PC-9 (cell line): ENCODE measurements at regions not wholly inside any gene's neighbourhood (a gene's known extent, or its start where the extent isn't known, plus 50 kb on each side); places are given as distances from the start of the nearest gene placed in this dataset.
"Not testable (repeated sequence)": the region's sequence is repeated elsewhere in the genome, so short reads cannot be mapped to it uniquely, and the experiment has no call there.

Experiments used
- BruUV-seq: library from RNA; stranded (reverse); fragments of 400-500 nt; replicated peaks from 2 replicates; lab custom pipeline; 2021; lab: Mats Ljungman, UMichigan
- CTCF ChIA-PET: fragments of 300-600 bp; sonication (Branson Sonifier 250); formaldehyde crosslinking; loops from one replicate; lab custom pipeline; 2022; ENCODE audit warnings: antibody characterized with exemption; lab: Charles Lee
- POLR2A ChIA-PET: fragments of 300-600 bp; sonication (Branson Sonifier 250); formaldehyde crosslinking; loops from one replicate; lab custom pipeline; 2022; ENCODE audit warnings: antibody characterized with exemption; ENCODE audit not compliant: unreplicated experiment; lab: Charles Lee
- DNase-seq, 2 experiments: peaks; one replicate each; pipeline versions ENCODE4 v3.0.0 to v3.0.0-alpha.2; 2015 to 2022; ENCODE audit warnings: mixed read lengths in 1 of 2
- H2AFZ ChIP-seq: fragments of 200-600 bp; sonication (generic); 2 replicates; pipeline ENCODE4 v1.8.1; 2017; ENCODE audit warnings: antibody characterized with exemption
- H3F3A ChIP-seq: fragments of 200-600 bp; sonication (generic); 2 replicates; pipeline ENCODE4 v1.8.1; 2017; ENCODE audit warnings: antibody characterized with exemption, mild to moderate bottlenecking, low read depth; ENCODE audit not compliant: insufficient read depth
- H3K27ac ChIP-seq: fragments of 200-600 bp; sonication (generic); 2 replicates; pipeline ENCODE4 v1.6.1; 2016; ENCODE audit warnings: mixed run types
- H3K27me3 ChIP-seq: fragments of 200-600 bp; sonication (generic); 2 replicates; pipeline ENCODE4 v1.6.1; 2016; ENCODE audit warnings: low read depth, mixed run types; ENCODE audit not compliant: insufficient read depth
- H3K36me3 ChIP-seq: fragments of 200-600 bp; sonication (generic); 2 replicates; pipeline ENCODE4 v1.6.1; 2016; ENCODE audit warnings: low read depth, mixed run types
- H3K4me1 ChIP-seq: fragments of 200-600 bp; sonication (generic); replicated peaks from 2 replicates; pipeline ENCODE4 v1.6.1; 2016; ENCODE audit warnings: mixed run types; ENCODE audit not compliant: insufficient read depth
- H3K4me2 ChIP-seq: fragments of 200-600 bp; sonication (generic); 2 replicates; pipeline ENCODE4 v1.6.1; 2017; ENCODE audit warnings: mixed run types
- H3K4me3 ChIP-seq: fragments of 200-600 bp; sonication (generic); 2 replicates; pipeline ENCODE4 v1.6.1; 2016; ENCODE audit warnings: mixed run types
- H3K79me2 ChIP-seq: fragments of 200-600 bp; sonication (generic); 2 replicates; pipeline ENCODE4 v1.6.1; 2017; ENCODE audit warnings: low read depth, mixed run types
- H3K9me2 ChIP-seq: fragments of 200-600 bp; sonication (generic); 2 replicates; pipeline ENCODE4 v1.8.1; 2017; ENCODE audit warnings: mild to moderate bottlenecking; ENCODE audit not compliant: insufficient read depth
- H3K9me3 ChIP-seq: fragments of 200-600 bp; sonication (generic); 2 replicates; pipeline ENCODE4 v1.8.1; 2016; ENCODE audit warnings: low read depth; ENCODE audit not compliant: insufficient read depth
- H4K20me1 ChIP-seq: fragments of 200-600 bp; sonication (generic); 2 replicates; pipeline ENCODE4 v1.8.1; 2017; ENCODE audit not compliant: insufficient read depth
- CTCF ChIP-seq: fragments of 200-600 bp; sonication (generic); conservative IDR thresholded peaks from 2 replicates; pipeline ENCODE4 v1.6.1; 2017; ENCODE audit warnings: mixed run types, antibody characterized with exemption, mild to moderate bottlenecking, moderate library complexity
- EZH2 ChIP-seq: fragments of 200-600 bp; sonication (generic); IDR thresholded peaks from 2 replicates; pipeline ENCODE4 v1.8.0; 2017; ENCODE audit warnings: antibody characterized with exemption, low read depth
- intact Hi-C: fragments of 100-400 bp; cut with micrococcal nuclease; formaldehyde crosslinking; loops from one replicate; pipeline ENCODE4 v1.10.0; 2022; ENCODE audit not compliant: unreplicated experiment

- Histone ChIP-seq H3K36me3 (no peaks in the 10 kb centered on the region), H2AFZ (no peak overlapping the region), H4K20me1 (no peaks in the 10 kb centered on the region), H3K9me3 (no peaks in the 10 kb centered on the region), H3K4me3 (no peak overlapping the region), H3K27me3 (no peaks in the 10 kb centered on the region), H3K27ac (no peak overlapping the region), H3K79me2 (no peaks in the 10 kb centered on the region), H3F3A (no peaks in the 10 kb centered on the region), H3K4me1 (no peaks in the 10 kb centered on the region), H3K9me2 (no peaks in the 10 kb centered on the region), H3K4me2 (no peak overlapping the region)
- ChIA-PET CTCF (no interaction called here), POLR2A (no interaction called here)
- BruUV-seq: no TSS peak
- no peak for DNase-seq
- no peak for TF ChIP-seq EZH2
- no peak for TF ChIP-seq CTCF
- intact Hi-C loops: no loop called here
These were observed 468.2 kb upstream of the CCDC196 start for GRCh38 chr14:66017927-66018326.

- no peaks in the 10 kb centered on the region for H3F3A ChIP-seq
- BruUV-seq: no TSS peak
- no peak overlapping the region for H2AFZ ChIP-seq
- no peaks in the 10 kb centered on the region for H3K4me1 ChIP-seq
- CTCF ChIA-PET: no interaction called here
- no peaks in the 10 kb centered on the region for H3K9me2 ChIP-seq
- no peaks in the 10 kb centered on the region for H3K9me3 ChIP-seq
- TF ChIP-seq CTCF: no peak
- no peak for TF ChIP-seq EZH2
- H3K79me2 ChIP-seq: no peaks in the 10 kb centered on the region
- no peaks in the 10 kb centered on the region for H3K36me3 ChIP-seq
- intact Hi-C loops: no loop called here
- H3K27ac ChIP-seq: no peak overlapping the region
- H4K20me1 ChIP-seq: no peaks in the 10 kb centered on the region
- POLR2A ChIA-PET: no interaction called here
- H3K4me3 ChIP-seq: no peak overlapping the region
- no peak overlapping the region for H3K4me2 ChIP-seq
- no peak for DNase-seq
- no peaks in the 10 kb centered on the region for H3K27me3 ChIP-seq
These were observed 463.6 kb upstream of the CCDC196 start for GRCh38 chr14:66022526-66022925.

GRCh38 chr14:66025779-66026178, 460.4 kb upstream of the CCDC196 start:
- Histone ChIP-seq H3K4me1 (no peaks in the 10 kb centered on the region), H4K20me1 (no peaks in the 10 kb centered on the region), H3K36me3 (no peaks in the 10 kb centered on the region), H2AFZ (no peak overlapping the region), H3K4me3 (no peak overlapping the region), H3K27me3 (peaks cover 5% of the 10 kb centered on the region; the same call in 1 of the 2 replicates), H3K9me2 (no peaks in the 10 kb centered on the region), H3K79me2 (no peaks in the 10 kb centered on the region), H3K27ac (no peak overlapping the region), H3F3A (no peaks in the 10 kb centered on the region), H3K9me3 (no peaks in the 10 kb centered on the region; the same call in 1 of the 2 replicates), H3K4me2 (no peak overlapping the region)
- CTCF ChIA-PET: no interaction called here
- no TSS peak for BruUV-seq
- DNase-seq: no peak
- TF ChIP-seq CTCF (no peak), EZH2 (no peak)
- POLR2A ChIA-PET: no interaction called here
- intact Hi-C loops: no loop called here

GRCh38 chr14:66031981-66032380, 454.2 kb upstream of the CCDC196 start:
- H3K36me3 ChIP-seq, H4K20me1 ChIP-seq, POLR2A ChIA-PET, H3K27me3 ChIP-seq, BruUV-seq, intact Hi-C loops, H2AFZ ChIP-seq, H3K4me1 ChIP-seq, H3K9me2 ChIP-seq, H3F3A ChIP-seq, H3K79me2 ChIP-seq, H3K9me3 ChIP-seq, H3K27ac ChIP-seq, CTCF ChIA-PET: not testable (repeated sequence)
- Histone ChIP-seq H3K4me3 (peak overlapping the region; percentile 29; the same call in 1 of the 2 replicates), H3K4me2 (peak overlapping the region; percentile 10; the same call in 1 of the 2 replicates)
- DNase-seq: peak in 1 of 2 experiments; percentile 1
